ENCODE measurements at regions not wholly inside any gene's neighbourhood (a gene's known extent, or its start where the extent isn't known, plus 50 kb on each side); places are given as distances from the start of the nearest gene placed in this dataset.
"Not testable (repeated sequence)": the region's sequence is repeated elsewhere in the genome, so short reads cannot be mapped to it uniquely, and the experiment has no call there.

DNA sequence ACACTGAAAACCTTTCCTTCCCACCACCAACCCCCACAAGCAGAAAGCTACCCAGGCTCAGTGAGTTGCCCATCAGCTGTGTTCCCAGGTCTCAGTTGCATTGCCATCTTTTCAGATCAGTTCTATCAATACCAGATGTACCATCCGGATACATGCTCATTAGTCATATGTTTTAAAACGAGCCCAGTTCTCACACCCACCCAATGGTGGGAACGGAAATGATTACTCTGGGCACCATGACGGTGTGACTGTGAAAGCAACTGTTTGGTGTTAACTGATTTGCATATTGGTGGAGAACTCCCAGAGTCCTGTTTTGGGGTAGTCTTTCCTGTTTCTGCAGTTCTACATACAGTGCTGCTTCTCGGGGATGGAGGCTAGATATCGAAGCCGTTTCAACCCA, 212.3 kb downstream of the TRIM36 start:
- DNase-seq (ENCODE audit: insufficient read length, low spot score) (no peak), FAIRE-seq (no peak)

- no peak for FAIRE-seq
- DNase-seq (ENCODE audit: insufficient read length, low spot score), result no peak
Measured at GRCh38 chr5:114953565-114953964, 216.1 kb downstream of the TRIM36 start.

GRCh38 chr5:114952876-114953275, 216.8 kb downstream of the TRIM36 start:
- FAIRE-seq, result no peak
- DNase-seq (ENCODE audit: insufficient read length, low spot score), result no peak

DNA sequence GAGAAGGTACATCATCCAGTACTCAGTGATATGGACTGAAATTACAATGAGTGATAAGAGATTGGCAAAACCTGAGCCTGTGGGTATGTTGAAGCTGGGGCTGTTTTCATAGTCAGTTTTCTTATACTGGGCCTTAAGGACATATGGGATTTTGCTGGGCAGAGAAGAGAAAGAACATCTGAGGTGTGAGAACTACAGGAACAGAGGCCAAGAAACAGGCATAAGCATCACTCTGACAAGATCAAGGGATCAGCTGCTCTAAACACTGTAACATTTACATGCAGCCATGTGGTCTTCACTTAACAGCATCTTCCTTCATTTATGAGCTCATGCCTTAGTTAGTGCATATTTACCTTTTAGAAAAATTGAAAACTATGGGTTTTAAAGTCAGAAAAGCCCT, 220.0 kb downstream of the TRIM36 start:
- DNase-seq (ENCODE audit: insufficient read length, low spot score), result no peak
- no peak for FAIRE-seq

DNA sequence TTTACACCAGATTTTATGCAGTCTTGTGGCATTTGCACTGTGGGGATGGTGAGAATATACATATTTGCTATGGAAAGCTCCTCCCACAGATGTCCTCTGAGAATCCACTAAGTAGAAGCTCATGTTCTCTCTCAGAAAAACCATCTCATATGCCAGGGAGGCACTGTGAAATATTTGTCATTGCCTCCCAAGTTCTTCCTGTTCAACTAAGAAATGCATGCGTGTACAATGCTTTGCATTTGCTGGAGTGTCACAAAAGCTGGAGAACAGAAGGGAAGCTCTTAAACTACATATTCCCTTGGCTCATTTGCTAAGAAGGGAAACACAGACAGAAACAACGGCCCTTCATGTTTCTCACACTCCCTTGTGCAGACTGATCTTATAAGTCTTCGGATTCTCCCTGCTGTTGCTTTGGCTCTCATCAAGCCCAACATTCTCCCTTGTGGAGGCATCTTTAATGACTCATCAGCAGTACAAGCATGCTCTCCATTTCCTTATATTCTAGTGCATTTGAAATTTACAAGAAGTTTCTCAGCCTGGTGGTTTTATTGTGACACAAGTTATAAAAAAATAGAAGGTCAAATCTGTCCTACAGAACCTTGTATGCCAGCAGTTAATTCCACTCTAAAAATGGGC, 220.6 kb downstream of the TRIM36 start:
- no peak for DNase-seq (ENCODE audit: insufficient read length, low spot score)
- no peak for FAIRE-seq

DNA sequence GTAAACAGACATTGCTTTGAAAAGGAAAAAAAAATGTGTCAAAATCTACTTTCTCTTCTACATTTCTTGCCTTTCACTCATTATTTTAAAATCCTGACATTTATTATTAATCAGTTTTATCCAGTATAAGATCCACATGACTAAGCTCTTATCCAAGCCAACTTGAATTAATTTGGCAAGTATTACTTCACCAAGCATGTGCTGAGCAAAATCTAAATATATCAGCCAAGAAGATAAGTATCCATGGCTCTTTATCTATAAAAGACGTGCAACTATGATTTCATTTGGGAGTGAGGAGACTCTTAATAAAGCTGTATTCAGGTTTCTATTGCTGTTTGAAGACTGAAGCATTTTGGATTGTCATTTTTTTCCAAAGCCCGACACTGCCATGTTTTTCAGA, 221.3 kb downstream of the TRIM36 start:
- no peak for FAIRE-seq
- no peak for DNase-seq (ENCODE audit: insufficient read length, low spot score)

GRCh38 chr5:114940709-114941108, 229.0 kb downstream of the TRIM36 start:
- no peak for DNase-seq (ENCODE audit: insufficient read length, low spot score)

GRCh38 chr5:114935490-114935889, 234.2 kb downstream of the TRIM36 start:
- FAIRE-seq (no peak), DNase-seq (ENCODE audit: insufficient read length, low spot score) (no peak)

More at GRCh38 chr5:114940709-114941108, 229.0 kb downstream of the TRIM36 start:
- no peak for FAIRE-seq

- DNase-seq (ENCODE audit: insufficient read length, low spot score) (no peak), FAIRE-seq (no peak)
Measured at GRCh38 chr5:114928644-114929462, 240.9 kb downstream of the TRIM36 start.

- DNase-seq (ENCODE audit: insufficient read length, low spot score) (no peak), FAIRE-seq (no peak)
Measured at GRCh38 chr5:114924769-114925168, 244.9 kb downstream of the TRIM36 start.

GRCh38 chr5:114912189-114912920, 257.4 kb downstream of the TRIM36 start:
- FAIRE-seq (no peak), DNase-seq (ENCODE audit: insufficient read length, low spot score) (no peak)

DNA sequence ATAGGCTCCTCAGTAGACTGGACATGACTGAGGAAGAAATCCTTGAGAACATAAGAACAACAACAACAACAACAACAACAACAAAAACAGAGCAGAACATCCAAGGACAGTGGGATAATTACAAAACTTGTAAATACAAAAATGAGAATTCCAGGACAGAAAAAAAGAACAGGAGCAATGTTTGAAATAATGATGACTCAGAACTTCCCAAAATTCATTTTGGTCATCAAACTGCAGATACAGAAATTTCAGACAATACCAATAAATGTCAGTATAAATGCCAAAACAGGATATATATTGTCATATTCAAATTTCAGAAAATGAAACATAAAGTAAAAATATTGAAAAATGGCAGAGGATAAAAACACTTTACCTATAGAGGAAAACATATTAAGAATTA, 259.0 kb downstream of the TRIM36 start:
- no peak for FAIRE-seq
- DNase-seq (ENCODE audit: insufficient read length, low spot score), result no peak

DNA sequence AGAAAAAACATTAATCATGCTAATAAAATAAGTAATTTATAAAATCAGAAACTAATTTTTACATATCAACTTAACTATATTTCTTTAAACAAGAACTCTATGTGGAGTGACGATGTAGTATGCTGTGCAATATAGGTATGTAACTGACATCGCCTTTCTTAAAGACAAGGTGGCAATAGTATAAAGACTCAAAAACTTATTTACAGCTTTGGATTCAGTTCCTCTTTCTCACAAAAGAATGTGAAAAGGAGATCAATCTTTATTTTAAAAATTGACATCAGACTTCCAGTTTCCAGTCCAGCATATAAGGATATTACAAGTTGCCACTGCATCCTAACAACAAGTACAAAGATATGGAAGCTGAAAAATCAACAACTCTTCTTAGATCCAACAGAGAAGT, 260.3 kb downstream of the TRIM36 start:
- DNase-seq (ENCODE audit: insufficient read length, low spot score), result no peak
- no peak for FAIRE-seq

DNA sequence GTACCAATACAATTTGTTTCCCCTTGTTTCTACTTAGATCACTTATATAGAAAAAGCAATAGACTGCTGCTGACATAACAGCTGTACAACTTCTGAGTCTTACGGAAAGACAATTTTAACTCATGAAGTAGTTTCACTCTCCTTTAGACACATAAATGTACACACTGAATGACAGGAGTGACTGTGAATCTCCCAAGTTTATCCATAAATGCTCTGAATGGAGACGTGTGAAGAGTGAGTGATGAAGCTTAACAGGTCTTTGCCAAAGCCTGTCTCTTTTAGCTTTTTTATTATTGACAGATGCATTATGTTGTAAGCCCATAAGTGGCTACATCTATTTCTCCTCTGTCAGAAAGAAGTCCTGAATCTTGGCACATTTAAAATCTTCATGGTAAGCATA, 265.9 kb downstream of the TRIM36 start:
- no peak for DNase-seq (ENCODE audit: insufficient read length, low spot score)

DNA sequence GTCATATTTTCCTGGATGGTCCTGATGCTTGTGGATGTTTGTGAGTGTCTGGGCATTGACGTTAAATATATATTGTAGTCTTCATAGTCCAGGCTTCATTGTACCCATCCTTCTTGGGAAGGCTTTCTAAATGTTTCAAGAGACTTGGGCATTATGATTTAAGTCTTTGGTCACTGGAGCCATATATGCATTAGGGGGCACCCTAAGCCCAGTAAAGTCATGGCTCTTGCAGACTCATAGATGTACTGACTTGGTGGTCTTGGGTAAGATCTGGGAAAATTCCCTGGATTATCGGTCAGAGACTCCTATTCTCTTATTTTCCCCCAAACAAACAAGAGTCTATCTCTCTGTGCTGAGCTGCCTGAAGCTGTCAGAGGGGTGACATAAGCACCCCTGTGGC, 271.1 kb downstream of the TRIM36 start:
- DNase-seq (ENCODE audit: insufficient read length, low spot score), result no peak
- no peak for FAIRE-seq

More for the DNA sequence above, 265.9 kb downstream of the TRIM36 start:
- FAIRE-seq, result no peak

GRCh38 chr5:114883675-114884074, 286.0 kb downstream of the TRIM36 start:
- DNase-seq (ENCODE audit: insufficient read length, low spot score), result no peak
- no peak for FAIRE-seq

DNA sequence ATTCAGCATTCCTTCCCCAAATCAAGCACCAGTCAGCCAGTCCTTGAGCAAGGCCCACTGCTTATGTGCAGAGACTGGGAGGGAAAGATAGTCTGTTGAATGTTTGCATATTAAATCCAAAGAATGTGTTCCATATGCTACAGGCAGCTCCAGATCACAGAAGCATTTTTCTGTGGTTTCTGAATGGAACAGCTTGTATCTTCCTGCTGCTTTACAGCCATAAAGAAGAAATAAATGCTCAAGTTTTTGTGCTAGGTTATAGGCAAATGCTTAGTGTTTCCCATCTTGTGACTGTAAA, 310.3 kb downstream of the TRIM36 start:
- no peak for FAIRE-seq
- DNase-seq (ENCODE audit: insufficient read length, low spot score), result no peak

DNA sequence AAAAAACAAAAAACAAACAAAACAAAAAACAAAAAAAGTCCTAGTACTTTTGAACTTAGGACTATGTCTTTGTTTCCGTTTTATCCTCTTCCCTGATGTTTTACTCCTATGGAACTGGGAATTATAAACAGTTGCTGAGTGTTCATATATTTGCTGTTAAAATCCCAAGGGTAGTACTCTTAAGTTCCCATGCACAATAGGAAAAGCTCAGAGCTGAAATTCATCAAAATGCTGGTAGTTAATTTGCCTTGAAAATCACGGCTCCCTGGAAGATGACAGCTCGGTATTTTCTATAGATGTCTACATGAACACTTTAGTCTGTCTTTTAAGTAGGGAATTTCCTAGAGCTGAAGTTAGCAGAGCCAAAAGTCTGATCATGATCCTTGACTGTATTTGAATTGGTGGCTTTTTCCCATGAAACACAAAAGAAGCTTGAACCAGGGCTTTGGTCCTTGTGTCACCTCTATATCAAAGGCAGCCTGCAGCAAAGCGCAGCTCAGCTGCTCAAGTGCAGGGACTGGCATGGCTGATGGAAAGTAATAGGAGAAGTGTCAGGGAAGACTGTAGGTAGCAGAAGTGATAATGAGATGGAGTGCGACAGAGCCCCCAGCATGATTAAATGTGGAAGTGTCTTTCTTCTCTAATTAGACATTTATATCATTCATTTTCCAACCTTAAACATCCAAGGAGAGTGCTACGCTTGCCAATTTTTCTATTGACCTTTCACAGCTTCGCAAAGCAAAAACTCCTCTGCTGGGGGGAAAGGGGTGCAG, 310.9 kb downstream of the TRIM36 start:
- FAIRE-seq (no peak), DNase-seq (ENCODE audit: insufficient read length, low spot score) (no peak)

DNA sequence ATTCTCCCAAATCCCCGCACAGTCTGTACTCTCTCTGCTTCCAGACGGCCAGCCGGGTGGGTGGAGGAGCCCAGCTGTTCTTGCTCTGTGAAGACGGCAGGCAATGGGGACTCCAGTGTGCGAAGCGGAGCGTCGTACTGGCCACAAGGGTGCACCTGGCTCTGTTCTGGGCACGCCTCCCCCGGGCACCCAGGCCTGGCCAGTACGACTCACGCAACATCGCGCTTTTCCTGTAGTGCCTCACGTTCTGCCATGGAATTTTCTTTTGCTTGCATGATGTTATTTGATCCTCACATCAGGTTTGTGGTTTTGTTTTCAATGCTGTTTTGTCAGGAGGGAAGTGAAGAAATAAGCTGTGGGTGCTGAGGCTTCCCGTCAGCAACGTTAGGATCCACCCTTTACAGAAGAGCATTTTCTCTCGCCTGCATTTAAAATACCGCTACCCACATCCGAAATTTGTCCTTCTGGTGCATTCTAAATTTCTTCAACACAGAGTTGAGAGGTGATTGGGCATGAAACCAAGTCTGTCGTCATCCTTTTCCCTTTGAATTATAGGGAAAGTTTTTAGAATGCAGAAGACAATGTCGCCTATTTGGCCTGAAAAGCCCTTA, 311.7 kb downstream of the TRIM36 start:
- DNase-seq (ENCODE audit: insufficient read length, low spot score), result no peak

GRCh38 chr5:114844711-114845110, 325.0 kb downstream of the TRIM36 start:
- DNase-seq (ENCODE audit: insufficient read length, low spot score); FAIRE-seq: not testable (repeated sequence)

More for the DNA sequence above, 311.7 kb downstream of the TRIM36 start:
- no peak for FAIRE-seq

DNA sequence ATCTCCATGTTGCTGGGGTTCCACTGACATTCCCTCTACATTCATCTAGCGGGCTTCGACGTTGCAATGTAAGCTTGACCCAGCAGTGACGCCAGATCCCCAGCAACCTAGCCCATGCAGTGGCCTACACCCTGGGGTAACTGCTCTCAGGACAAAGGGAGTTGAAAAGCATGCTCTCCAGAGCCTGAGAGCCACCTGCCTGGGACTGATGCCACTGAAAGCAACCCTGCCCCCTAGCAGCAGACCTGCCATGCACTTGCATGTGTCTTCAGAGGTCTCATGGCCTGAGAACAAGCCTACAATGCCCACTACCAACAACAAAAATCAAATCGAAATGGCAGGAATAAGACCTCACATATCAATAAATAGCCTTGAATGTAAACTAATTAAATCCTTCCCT, 330.3 kb downstream of the TRIM36 start:
- DNase-seq (ENCODE audit: insufficient read length, low spot score), result no peak
- FAIRE-seq, result no peak
